ENCODE measurements at regions not wholly inside any gene's neighbourhood (a gene's known extent, or its start where the extent isn't known, plus 50 kb on each side); places are given as distances from the start of the nearest gene placed in this dataset.

- DNase-seq (ENCODE audit: low read depth, low spot score): no peak
These were observed 112.2 kb downstream of the PLEKHG1 start for GRCh38 chr6:150711584-150712504.

- DNase-seq (ENCODE audit: low read depth, low spot score): no peak
These were observed 113.0 kb downstream of the PLEKHG1 start for GRCh38 chr6:150712505-150713252.

- DNase-seq (ENCODE audit: low read depth, low spot score): no peak
These were observed 113.8 kb downstream of the PLEKHG1 start for GRCh38 chr6:150713487-150713886.

GRCh38 chr6:150713931-150714330 is 114.2 kb downstream of the PLEKHG1 start:
- no peak for DNase-seq (ENCODE audit: low read depth, low spot score)

- DNase-seq (ENCODE audit: low read depth, low spot score): no peak
These were observed 115.4 kb downstream of the PLEKHG1 start for GRCh38 chr6:150715133-150715532.

GRCh38 chr6:150717419-150717818 is 117.7 kb downstream of the PLEKHG1 start:
- DNase-seq (ENCODE audit: low read depth, low spot score): no peak

- no peak for DNase-seq (ENCODE audit: low read depth, low spot score)
These were observed 119.5 kb downstream of the PLEKHG1 start for GRCh38 chr6:150719099-150719766.

GRCh38 chr6:150719831-150720230 is 120.1 kb downstream of the PLEKHG1 start:
- no peak for DNase-seq (ENCODE audit: low read depth, low spot score)

GRCh38 chr6:150720774-150721233 is 121.1 kb downstream of the PLEKHG1 start:
- no peak for DNase-seq (ENCODE audit: low read depth, low spot score)

- DNase-seq (ENCODE audit: low read depth, low spot score): no peak
These were observed 122.0 kb downstream of the PLEKHG1 start for GRCh38 chr6:150721418-150722266.

- no peak for DNase-seq (ENCODE audit: low read depth, low spot score)
These were observed 123.1 kb downstream of the PLEKHG1 start for GRCh38 chr6:150722614-150723344.

- no peak for DNase-seq (ENCODE audit: low read depth, low spot score)
These were observed 123.6 kb downstream of the PLEKHG1 start for GRCh38 chr6:150723345-150723658.

GRCh38 chr6:150723857-150724256 is 124.2 kb downstream of the PLEKHG1 start:
- DNase-seq (ENCODE audit: low read depth, low spot score): no peak

GRCh38 chr6:150725795-150726194 is 126.1 kb downstream of the PLEKHG1 start:
- DNase-seq (ENCODE audit: low read depth, low spot score): no peak

- DNase-seq (ENCODE audit: low read depth, low spot score): no peak
These were observed 129.6 kb downstream of the PLEKHG1 start for GRCh38 chr6:150729188-150729748.

GRCh38 chr6:150730801-150731457 is 131.2 kb downstream of the PLEKHG1 start:
- no peak for DNase-seq (ENCODE audit: low read depth, low spot score)

GRCh38 chr6:150732765-150733539 is 132.6 kb upstream of the MTHFD1L start:
- no peak for DNase-seq (ENCODE audit: low read depth, low spot score)

- DNase-seq (ENCODE audit: low read depth, low spot score): no peak
These were observed 131.8 kb upstream of the MTHFD1L start for GRCh38 chr6:150733726-150734125.

GRCh38 chr6:150734235-150734634 is 131.3 kb upstream of the MTHFD1L start:
- no peak for DNase-seq (ENCODE audit: low read depth, low spot score)
